B cell (primary cell): ENCODE measurements at regions not wholly inside any gene's neighbourhood (a gene's known extent, or its start where the extent isn't known, plus 50 kb on each side); places are given as distances from the start of the nearest gene placed in this dataset.

Experiments
- CTCF ChIP-seq: fragments of 200-600 bp; IDR thresholded peaks from one replicate; pipeline ENCODE4 v1.8.0; 2022; ENCODE audit warnings: antibody characterized with exemption, mild to moderate bottlenecking
- EZH2 ChIP-seq: IDR thresholded peaks from 2 replicates; pipeline ENCODE4 v1.6.1; 2012; ENCODE audit warnings: borderline replicate concordance, low read depth, mild to moderate bottlenecking, moderate library complexity, low read length; ENCODE audit not compliant: insufficient read depth, poor library complexity, severe bottlenecking

DNA sequence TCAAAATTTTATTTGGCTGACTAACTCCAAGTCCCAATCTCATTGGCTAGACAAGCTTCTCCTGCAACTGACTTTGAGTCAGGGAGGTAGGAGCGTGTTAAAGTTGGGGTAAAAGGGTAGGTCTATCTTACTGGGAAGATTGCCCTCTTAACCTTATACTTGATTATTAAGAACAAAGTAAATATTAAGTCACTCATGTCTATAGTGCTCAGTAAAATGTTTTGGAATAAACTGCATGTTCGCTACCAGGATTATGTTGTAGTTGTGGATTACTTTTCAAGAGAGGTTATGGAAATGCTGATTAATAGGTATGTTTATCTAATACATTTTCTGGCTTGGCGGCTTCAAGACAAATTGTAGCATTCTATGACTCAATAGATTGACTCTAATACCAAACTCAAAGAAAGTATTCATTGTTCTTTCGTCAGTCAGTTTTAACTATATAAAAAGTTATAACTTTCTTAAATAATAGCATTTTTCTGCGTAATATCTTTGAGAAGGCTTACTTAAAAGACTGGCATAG, 539.1 kb downstream of the PSAT1 start:
- TF ChIP-seq CTCF (no peak), EZH2 (no peak)
